Right cardiac atrium (tissue), 5 donors: ENCODE measurements at regions not wholly inside any gene's neighbourhood (a gene's known extent, or its start where the extent isn't known, plus 50 kb on each side); places are given as distances from the start of the nearest gene placed in this dataset.

ENCODE experiments used
- ATAC-seq, 2 donors: fragments of 200-7000 bp; cut with Tn5 transposase; one replicate each; pipeline versions ENCODE4 v1.8.0 to v1.9.1; 2020; ENCODE audit warnings: moderate library complexity in 2 of 2, mild to moderate bottlenecking in 1 of 2
- DNase-seq, 3 donors: peaks; one replicate each; pipeline ENCODE4 v3.0.0-alpha.2; 2020
- H3K27ac ChIP-seq: one replicate; pipeline ENCODE4 v1.5.1; 2013; ENCODE audit warnings: mild to moderate bottlenecking, low read length, control low read depth, moderate library complexity
- H3K27me3 ChIP-seq: one replicate; pipeline ENCODE4 v1.6.1; 2013; ENCODE audit not compliant: control insufficient read depth, insufficient read depth
- H3K4me1 ChIP-seq: one replicate; pipeline ENCODE4 v1.6.1; 2013; ENCODE audit warnings: low read length; ENCODE audit not compliant: control insufficient read depth, insufficient read depth
- H3K4me3 ChIP-seq: one replicate; pipeline ENCODE4 v1.5.1; 2013; ENCODE audit warnings: low read length, control low read depth
- H3K9me3 ChIP-seq: one replicate; pipeline ENCODE4 v1.6.1; 2013; ENCODE audit warnings: low read length; ENCODE audit not compliant: control insufficient read depth
- WGBS: extraction: QIAGEN DNeasy Blood & Tissue Kit; methylation state at CpG from one replicate; pipeline ENCODE4 v1.1.7; 2013; 5-methylcytosine and 5-hydroxymethylcytosine counted together
- intact Hi-C, 4 donors: fragments of 100-400 bp; cut with DNase I; formaldehyde crosslinking; loops; one replicate each; pipeline versions ENCODE4 v1.11.0 to v1.14.0; 2022 to 2023
- donor health status: healthy with polysubstance abuse.
- donor health status: DM: no; HTN: yes; CAD: no.
- donor health status: DM: no; HTN: no; CAD: no.
- donor health status: DM: no; HTN: yes; CAD: no; lungs with severe emphysema.
- donor health status: DM: yes; HTN: yes; CAD: no.

DNA sequence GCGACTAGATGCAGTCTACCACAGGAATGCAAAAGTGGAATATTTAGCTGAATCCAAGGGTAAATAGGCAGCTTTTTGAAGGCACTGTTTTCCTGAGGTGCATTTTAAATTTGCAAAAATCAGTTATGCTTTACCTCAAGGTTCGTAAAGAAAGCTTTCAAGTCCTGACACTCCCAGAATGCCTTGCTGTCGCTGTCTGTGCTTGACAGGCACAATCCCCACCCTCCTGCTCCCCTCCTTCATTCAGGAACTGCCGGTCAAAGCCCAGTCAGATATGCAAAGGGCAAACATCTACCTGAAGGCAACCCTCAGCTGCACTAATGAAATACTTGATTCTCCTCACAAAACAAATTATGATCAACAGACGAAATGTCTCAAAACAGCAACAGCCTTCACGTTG, 97.4 kb upstream of the DDX18 start:
- WGBS, result 44% methylated on average over 6 of the region's 6 CpGs
- Histone ChIP-seq H3K27ac (no peak overlapping the region), H3K4me3 (no peak overlapping the region), H3K27me3 (no peaks in the 10 kb centered on the region), H3K9me3 (peaks cover 1% of the 10 kb centered on the region), H3K4me1 (no peaks in the 10 kb centered on the region)
- ATAC-seq (no peak), DNase-seq (no peak)
- intact Hi-C loops, result no loop called here

DNA sequence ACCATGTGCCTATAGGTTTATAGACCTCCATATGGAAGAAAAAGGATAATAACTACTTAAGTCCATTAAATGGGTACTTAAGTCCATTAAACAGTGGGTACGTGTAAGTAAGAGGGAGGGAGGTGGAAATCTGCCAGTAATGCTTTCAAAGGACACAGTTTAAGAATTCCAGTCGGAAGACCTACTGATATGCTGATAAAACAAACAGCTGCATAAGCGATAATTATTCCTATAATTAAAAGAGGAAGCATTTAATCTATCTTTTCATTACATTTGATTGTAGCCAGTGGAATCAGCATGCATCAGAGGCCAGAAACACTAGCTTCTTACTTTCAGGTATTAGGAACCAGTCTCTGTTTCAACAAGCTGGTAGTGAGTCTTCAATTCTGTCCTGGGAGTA, 96.4 kb upstream of the DDX18 start:
- DNase-seq, result no peak
- no peak overlapping the region for H3K27ac ChIP-seq
- H3K9me3 ChIP-seq, result no peaks in the 10 kb centered on the region
- ATAC-seq, result no peak
- intact Hi-C loops, result no loop called here
- H3K27me3 ChIP-seq, result no peaks in the 10 kb centered on the region
- no peak overlapping the region for H3K4me3 ChIP-seq
- no peaks in the 10 kb centered on the region for H3K4me1 ChIP-seq
- WGBS, result 26% methylated on average over 3 of the region's 3 CpGs

DNA sequence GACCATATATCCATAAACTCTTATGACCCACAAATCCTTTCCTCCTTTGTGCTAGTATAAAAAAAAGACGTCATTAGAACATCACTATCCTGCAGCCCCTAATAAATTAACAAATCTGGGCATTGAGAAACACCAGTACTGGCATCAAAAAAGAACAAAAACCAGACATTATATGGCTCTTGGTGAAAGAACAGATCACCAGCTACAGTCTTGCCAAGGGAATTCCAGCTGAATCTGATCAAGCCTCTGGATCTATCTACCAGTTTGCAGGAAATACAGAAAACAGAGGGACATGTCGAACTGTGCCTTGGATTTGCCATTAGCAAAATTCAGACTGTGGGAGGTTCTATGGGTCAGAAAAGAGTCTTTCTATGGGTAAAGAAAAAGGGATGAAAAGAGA, 93.7 kb upstream of the DDX18 start:
- ATAC-seq (no peak), DNase-seq (no peak)
- WGBS, result 69% methylated on average over 2 of the region's 2 CpGs
- Histone ChIP-seq H3K9me3 (no peaks in the 10 kb centered on the region), H3K4me1 (no peaks in the 10 kb centered on the region), H3K27ac (no peak overlapping the region), H3K4me3 (no peak overlapping the region), H3K27me3 (no peaks in the 10 kb centered on the region)
- intact Hi-C loops, result no loop called here

DNA sequence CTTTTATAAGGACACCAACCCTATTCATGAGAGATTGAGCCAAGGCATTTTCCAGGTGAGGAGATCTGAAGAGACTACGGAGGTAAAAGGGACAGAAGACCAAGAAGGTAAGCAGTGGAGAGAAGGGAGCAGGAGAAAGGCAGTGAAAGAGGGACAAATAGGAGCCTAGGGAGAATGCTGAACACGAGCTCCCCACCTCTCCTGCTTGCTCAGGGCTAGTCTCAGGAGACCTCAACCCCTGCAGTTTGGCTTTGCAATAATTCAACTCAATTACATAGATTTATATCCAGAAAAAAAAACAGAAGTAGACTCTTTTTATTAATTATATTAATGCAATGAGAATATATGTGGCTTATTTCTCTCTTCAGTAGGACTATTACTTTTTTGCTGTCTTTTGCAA, 91.0 kb upstream of the DDX18 start:
- H3K4me3 ChIP-seq, result no peak overlapping the region
- 65% methylated on average over 2 of the region's 2 CpGs for WGBS
- H3K4me1 ChIP-seq, result no peaks in the 10 kb centered on the region
- DNase-seq, result no peak
- H3K27me3 ChIP-seq, result no peaks in the 10 kb centered on the region
- H3K27ac ChIP-seq, result no peak overlapping the region
- ATAC-seq, result no peak
- intact Hi-C loops, result no loop called here
- no peaks in the 10 kb centered on the region for H3K9me3 ChIP-seq

DNA sequence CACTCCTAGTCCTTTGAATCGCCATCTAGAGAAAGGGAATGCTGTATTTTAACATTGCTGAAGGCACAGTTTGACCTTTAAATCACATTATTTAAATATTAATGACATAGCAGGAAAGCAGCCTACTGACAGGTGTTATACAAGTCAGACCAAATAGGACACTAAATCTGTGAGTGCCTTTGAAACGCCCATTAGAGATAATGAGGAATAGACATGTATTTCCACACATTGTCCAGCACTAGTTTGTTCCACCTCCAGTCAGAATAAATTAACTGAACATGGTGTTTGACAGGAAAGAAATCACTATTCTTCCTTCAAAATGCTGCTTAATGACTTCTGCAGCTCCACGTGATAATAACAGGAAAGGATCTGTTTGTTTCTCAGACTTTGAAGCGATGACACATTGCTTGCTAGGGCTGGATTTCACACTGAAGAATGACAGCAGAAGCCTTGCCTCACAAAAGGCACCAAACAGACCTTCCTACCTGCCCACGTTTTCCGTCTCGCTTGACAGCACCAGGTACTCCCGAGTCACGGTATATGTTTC, 90.5 kb upstream of the DDX18 start:
- no peak overlapping the region for H3K27ac ChIP-seq
- DNase-seq (no peak), ATAC-seq (no peak)
- H3K4me1 ChIP-seq, result no peaks in the 10 kb centered on the region
- 70% methylated on average over 9 of the region's 9 CpGs for WGBS
- H3K4me3 ChIP-seq, result no peak overlapping the region
- H3K27me3 ChIP-seq, result no peaks in the 10 kb centered on the region
- H3K9me3 ChIP-seq, result no peaks in the 10 kb centered on the region
- intact Hi-C loops, result no loop called here

DNA sequence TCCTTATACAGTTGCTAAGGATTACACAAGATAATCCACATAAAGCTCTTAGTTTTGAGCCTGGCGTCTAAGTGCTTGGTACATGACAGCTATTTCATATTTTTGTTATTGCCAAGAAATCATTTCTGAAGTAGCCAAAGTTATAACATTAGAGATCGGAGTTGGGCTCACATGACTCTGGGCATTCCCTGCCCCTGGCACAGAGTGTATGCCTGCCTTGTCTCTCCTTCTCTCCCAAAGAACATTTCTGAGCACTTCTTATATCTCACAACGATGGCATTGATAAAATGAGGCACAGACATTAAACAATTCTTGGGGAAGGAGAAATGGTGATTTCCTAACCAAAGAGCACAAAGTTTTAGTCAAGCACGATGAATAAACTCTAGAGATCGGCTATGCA, 87.7 kb upstream of the DDX18 start:
- Histone ChIP-seq H3K4me1 (no peaks in the 10 kb centered on the region), H3K9me3 (no peaks in the 10 kb centered on the region), H3K27ac (no peak overlapping the region), H3K4me3 (no peak overlapping the region), H3K27me3 (no peaks in the 10 kb centered on the region)
- WGBS, result 73% methylated on average over 5 of the region's 5 CpGs
- DNase-seq (no peak), ATAC-seq (no peak)
- intact Hi-C loops, result no loop called here

DNA sequence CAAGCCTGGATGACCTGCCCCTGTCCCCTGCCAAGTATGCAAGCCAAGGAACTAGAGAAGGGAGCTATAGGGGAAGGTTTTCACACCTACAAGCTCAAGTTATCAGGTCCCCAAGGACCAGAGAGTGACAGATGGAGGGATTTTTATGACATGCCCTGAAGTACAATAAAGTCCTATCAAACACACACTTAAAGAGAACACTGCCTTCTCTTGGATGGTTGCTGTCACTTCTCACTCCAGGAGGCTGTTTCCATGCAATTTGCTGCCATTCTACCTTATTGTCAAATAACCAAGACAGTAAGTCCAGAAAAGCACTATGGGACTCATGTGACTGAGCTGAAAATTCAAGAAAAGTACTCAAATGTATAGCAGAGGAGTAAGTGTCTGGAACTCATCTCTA, 76.6 kb upstream of the DDX18 start:
- H3K4me1 ChIP-seq, result no peaks in the 10 kb centered on the region
- no peaks in the 10 kb centered on the region for H3K9me3 ChIP-seq
- intact Hi-C loops, result no loop called here
- H3K27ac ChIP-seq, result no peak overlapping the region
- H3K4me3 ChIP-seq, result no peak overlapping the region
- no peaks in the 10 kb centered on the region for H3K27me3 ChIP-seq
- DNase-seq, result no peak
- no peak for ATAC-seq

DNA sequence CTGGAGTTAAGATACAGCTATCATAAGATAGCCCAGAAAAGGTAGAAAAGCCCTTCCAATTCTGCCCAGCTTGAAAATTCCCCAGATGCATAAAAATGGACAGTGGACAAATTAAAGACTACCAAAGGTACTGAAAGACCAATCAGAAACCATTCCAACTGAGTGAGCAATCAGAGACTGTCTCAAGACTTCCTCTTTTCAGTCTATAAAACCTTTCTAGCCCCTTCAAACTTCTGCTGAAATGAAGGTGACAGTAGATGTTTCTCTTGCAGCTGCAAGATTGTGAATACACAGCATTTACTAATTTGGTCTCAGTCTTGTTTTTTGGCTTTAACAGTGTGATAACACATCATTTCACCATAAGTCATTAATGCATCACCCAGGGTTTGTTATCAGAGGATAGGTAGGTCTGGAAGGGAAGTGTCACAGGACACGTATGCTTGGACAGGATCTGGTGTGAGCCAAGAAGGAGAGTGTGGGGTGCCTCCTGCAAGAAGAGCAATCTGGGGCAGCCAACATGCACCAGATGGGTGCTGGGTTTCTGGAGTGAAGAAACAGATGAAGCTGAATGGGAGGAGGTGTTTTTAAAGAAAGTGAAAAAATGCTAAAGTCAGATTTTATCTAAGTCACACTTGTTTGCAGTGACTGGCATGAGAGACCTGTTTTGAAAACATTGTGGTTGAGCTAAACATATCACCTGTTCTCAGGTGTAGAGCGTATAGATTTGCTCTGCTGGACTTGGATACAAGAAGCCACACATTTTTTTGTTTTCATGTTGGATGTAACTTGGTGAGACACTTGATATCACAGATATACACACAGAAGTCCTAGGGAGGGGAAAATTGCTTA, 75.3 kb upstream of the DDX18 start:
- ATAC-seq (no peak), DNase-seq (no peak)
- Histone ChIP-seq H3K9me3 (no peaks in the 10 kb centered on the region), H3K4me1 (no peaks in the 10 kb centered on the region), H3K27ac (no peak overlapping the region), H3K4me3 (no peak overlapping the region), H3K27me3 (no peaks in the 10 kb centered on the region)
- 53% methylated on average over 2 of the region's 2 CpGs for WGBS
- intact Hi-C loops, result no loop called here

DNA sequence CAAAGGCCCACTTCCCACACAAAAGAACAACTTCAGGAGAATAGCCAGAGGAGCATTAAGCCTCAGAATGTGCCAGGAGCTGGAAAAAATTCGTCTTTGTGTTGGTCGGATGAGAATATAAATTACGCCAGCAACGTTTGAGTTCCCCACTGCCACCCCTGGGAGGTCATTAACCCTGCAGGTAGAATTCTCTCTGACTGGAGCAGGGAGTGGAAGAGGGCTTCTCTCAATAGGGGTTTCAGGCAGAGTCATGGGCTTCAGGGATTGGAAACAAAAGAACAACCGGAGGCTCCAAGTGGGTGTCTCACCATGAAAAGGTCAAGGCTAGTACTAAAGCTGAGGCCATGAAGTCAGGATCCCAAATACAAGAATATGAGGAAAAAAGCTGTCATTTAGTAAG, 69.0 kb upstream of the DDX18 start:
- Histone ChIP-seq H3K4me3 (no peak overlapping the region), H3K9me3 (no peaks in the 10 kb centered on the region), H3K27me3 (no peaks in the 10 kb centered on the region), H3K27ac (no peak overlapping the region), H3K4me1 (no peaks in the 10 kb centered on the region)
- intact Hi-C loops, result no loop called here
- DNase-seq, result no peak
- no peak for ATAC-seq
- WGBS, result 57% methylated on average over 5 of the region's 5 CpGs

DNA sequence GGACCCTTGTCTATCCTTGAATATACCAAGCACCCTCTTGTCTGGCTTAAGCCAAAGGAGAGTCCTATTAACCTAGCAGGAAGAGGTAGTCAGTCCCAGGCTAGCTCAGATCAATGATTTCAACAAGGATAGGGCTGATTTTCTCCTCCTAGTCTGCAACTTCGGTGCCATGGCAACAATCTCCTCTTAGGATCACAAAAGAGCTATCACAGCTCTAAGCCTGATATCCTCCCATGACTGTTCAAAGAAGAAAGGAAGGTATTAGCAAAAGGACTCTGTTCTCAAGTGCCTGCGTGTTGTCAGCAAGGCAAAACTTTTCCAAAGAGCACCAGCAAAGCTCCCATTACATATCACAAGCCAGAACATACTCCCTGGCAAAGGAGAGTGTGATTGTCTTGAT, 58.7 kb upstream of the DDX18 start:
- Histone ChIP-seq H3K4me1 (no peaks in the 10 kb centered on the region), H3K27ac (no peak overlapping the region), H3K9me3 (no peaks in the 10 kb centered on the region), H3K27me3 (no peaks in the 10 kb centered on the region), H3K4me3 (no peak overlapping the region)
- DNase-seq (no peak), ATAC-seq (no peak)
- intact Hi-C loops, result no loop called here
- 69% methylated on average over 2 of the region's 2 CpGs for WGBS

DNA sequence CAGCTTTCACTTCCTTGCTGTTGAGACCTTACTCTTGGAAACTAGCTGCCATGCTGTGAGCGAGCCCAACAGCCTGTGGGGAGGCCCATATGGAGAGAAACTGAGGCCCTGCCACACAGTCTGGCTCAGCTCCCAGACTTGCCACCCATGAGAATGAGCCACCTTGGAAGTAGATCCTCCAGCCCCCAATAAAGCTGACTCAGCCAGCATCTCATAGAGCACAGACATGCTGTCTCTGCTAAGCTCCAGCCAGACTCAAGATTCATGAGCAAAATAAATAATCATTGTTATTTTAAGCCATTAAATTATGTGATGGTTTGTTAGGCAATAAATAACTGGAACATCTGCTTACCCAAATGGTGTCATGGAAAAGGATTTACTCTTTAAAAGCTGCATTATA, 53.6 kb upstream of the DDX18 start:
- H3K4me3 ChIP-seq, result no peak overlapping the region
- no peaks in the 10 kb centered on the region for H3K27me3 ChIP-seq
- WGBS, result 39% methylated on average over 1 of the region's 1 CpG
- H3K4me1 ChIP-seq, result no peaks in the 10 kb centered on the region
- intact Hi-C loops, result no loop called here
- DNase-seq (no peak), ATAC-seq (no peak)
- no peaks in the 10 kb centered on the region for H3K9me3 ChIP-seq
- H3K27ac ChIP-seq, result no peak overlapping the region

DNA sequence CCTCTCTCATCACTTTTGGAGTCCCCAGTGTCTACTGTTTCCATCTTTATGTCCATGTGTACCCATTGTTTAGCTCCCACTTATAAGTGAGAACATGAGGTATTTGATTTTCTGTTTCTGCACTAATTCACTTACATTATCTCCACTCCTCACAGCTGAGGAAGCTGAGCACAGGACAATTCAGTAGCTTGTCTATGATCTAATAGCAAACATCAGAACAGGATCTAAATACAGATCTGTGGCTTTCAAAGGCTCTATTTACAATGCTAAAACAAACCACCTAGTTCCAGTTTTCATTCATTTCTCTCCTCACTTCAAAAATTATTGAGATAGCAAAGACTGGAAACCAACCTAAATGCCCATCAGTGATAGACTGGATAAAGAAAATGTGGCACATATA, 52.0 kb upstream of the DDX18 start:
- Histone ChIP-seq H3K27me3 (no peaks in the 10 kb centered on the region), H3K4me3 (no peak overlapping the region), H3K4me1 (no peaks in the 10 kb centered on the region), H3K9me3 (no peaks in the 10 kb centered on the region), H3K27ac (no peak overlapping the region)
- DNase-seq, result no peak
- no peak for ATAC-seq
- intact Hi-C loops, result no loop called here
